GM20000 (cell line): ENCODE measurements at regions not wholly inside any gene's neighbourhood (a gene's known extent, or its start where the extent isn't known, plus 50 kb on each side); places are given as distances from the start of the nearest gene placed in this dataset.

Experiments
- DNase-seq: peaks from one replicate; pipeline ENCODE4 v3.0.0; 2012; ENCODE audit warnings: low spot score
- CTCF ChIP-seq: IDR thresholded peaks from 2 replicates; pipeline ENCODE4 v1.5.1; 2012; ENCODE audit warnings: mild to moderate bottlenecking, control low read depth; ENCODE audit errors: extremely low read depth, missing control alignments

GRCh38 chr11:19395050-19395449 is 154.3 kb upstream of the E2F8 start:
- DNase-seq, result no peak
- TF ChIP-seq CTCF, result no peak

GRCh38 chr11:19394525-19395016 is 153.8 kb upstream of the E2F8 start:
- TF ChIP-seq CTCF, result no peak
- peak; percentile 30 for DNase-seq

- TF ChIP-seq CTCF, result no peak
- DNase-seq, result no peak
Observed at GRCh38 chr11:19393941-19394340, 153.2 kb upstream of the E2F8 start.

GRCh38 chr11:19392847-19393518 is 152.2 kb upstream of the E2F8 start:
- DNase-seq, result no peak
- TF ChIP-seq CTCF, result no peak

GRCh38 chr11:19392321-19392720 is 151.6 kb upstream of the E2F8 start:
- TF ChIP-seq CTCF, result no peak

GRCh38 chr11:19391652-19392051 is 150.9 kb upstream of the E2F8 start:
- DNase-seq, result no peak
- no peak for TF ChIP-seq CTCF

More at GRCh38 chr11:19392321-19392720, 151.6 kb upstream of the E2F8 start:
- DNase-seq, result no peak

GRCh38 chr11:19391026-19391425 is 150.3 kb upstream of the E2F8 start:
- no peak for TF ChIP-seq CTCF
- no peak for DNase-seq
